GM21737 (cell line): ENCODE measurements at regions not wholly inside any gene's neighbourhood (a gene's known extent, or its start where the extent isn't known, plus 50 kb on each side); places are given as distances from the start of the nearest gene placed in this dataset.
"Not testable (repeated sequence)": the region's sequence is repeated elsewhere in the genome, so short reads cannot be mapped to it uniquely, and the experiment has no call there.

Experiments used
- ATAC-seq: cut with Tn5 transposase; IDR thresholded peaks from one replicate; pipeline ENCODE4 v1.9.1; 2021; ENCODE audit warnings: mild to moderate bottlenecking, moderate library complexity; ENCODE audit not compliant: unreplicated experiment

DNA sequence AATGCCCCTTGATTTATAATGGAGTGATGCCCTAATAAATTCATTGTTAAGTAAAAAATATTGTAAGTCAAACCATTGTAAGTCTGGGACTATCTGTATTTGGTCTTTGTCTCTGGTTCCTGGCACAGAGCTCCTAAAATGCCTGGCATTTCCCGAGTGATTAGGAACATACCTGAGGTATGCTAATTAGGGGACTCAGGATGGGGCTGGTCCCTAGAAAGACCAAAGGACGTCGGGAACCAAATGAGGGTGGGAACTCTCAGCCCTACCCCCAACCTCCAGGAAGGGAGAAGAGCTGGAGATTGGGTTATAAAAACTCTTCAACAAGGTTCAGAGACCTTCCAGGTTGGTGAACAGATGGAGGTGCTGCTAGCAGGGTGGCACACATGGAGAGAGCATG, 82.6 kb upstream of the ARG1 start:
- ATAC-seq = no peak

DNA sequence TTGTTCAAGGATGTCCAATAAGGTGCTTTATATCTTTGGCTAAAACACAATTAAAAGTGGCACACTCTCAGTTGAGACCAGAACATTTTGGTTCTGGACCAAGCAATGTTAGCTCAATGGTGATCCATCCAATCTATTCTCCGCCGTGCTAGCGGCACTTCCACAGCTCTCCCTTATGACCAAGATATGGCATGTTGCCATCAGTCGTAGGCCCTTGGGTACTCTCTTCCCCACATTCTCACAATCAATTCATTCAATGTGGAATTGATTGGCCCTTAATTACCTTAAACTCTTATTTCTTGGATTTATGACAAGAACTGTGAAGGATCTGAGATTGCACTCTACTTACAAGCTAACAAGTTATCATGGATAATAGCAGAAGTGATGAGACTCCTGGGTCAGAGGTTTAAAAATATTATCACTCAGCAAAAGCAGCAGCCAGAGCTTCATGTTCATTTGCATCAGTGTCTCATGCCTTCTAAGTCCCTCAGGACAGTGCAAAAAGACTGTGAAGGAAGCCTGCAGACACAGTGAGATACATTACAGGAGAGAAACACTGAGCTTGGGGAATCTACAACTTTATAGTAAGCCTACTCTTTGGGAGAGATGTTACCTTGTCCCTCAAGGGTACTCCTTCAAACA, 80.0 kb upstream of the ARG1 start:
- no peak for ATAC-seq

DNA sequence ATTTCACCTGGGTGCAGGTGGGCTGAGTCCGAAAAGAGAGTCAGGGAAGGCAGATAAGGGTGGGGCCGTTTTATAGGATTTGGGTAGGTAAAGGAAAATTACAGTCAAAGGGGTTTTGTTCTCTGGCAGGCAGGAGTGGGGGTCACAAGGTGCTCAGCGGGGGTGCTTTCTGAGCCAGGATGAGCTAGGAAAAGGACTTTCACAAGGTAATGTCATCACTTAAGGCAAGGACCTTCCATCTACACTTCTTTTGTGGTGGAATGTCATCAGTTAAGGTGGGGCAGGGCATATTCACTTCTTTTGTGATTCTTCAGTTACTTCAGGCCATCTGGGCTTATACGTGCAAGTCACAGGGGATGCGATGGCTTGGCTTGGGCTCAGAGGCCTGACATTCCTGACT, 68.6 kb upstream of the ARG1 start:
- ATAC-seq = not testable (repeated sequence)

DNA sequence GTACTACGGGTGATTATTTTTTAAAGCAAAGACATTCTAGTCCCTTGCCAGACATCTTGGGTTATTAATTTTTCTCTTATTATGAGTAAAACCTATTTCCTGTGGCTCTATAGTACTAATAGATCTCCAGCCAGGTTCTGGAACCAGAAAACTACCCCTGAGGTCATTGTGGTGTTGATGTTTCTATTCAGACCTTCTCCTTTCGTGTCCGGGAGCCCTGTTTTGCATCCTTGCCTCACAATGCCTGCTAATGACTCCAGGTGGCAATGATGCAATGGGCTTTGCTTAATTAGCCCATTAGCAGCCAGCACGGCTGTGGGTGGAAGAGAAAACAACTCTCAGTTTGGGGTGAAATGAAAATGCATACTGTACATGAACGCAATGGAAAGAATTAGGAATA, 62.9 kb upstream of the ARG1 start:
- no peak for ATAC-seq

DNA sequence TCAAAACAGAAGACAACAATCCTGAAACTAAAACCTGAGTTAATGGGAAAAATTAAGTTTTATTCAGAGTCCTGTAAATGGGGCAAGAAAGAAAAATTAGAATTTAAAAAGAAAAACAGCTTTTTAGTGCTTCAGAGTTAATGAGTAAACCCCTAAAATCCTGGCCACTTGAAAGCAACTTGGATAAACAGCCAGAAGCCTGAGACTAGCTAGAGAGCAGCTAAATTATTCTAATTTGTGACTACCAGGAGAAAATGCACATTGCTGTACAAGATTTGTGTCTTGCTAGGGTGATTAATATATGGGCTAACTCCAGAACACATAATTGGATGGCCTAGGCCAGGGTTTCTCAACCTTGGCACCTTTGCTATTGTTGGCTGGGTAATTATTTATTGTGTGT, 62.4 kb upstream of the ARG1 start:
- no peak for ATAC-seq

DNA sequence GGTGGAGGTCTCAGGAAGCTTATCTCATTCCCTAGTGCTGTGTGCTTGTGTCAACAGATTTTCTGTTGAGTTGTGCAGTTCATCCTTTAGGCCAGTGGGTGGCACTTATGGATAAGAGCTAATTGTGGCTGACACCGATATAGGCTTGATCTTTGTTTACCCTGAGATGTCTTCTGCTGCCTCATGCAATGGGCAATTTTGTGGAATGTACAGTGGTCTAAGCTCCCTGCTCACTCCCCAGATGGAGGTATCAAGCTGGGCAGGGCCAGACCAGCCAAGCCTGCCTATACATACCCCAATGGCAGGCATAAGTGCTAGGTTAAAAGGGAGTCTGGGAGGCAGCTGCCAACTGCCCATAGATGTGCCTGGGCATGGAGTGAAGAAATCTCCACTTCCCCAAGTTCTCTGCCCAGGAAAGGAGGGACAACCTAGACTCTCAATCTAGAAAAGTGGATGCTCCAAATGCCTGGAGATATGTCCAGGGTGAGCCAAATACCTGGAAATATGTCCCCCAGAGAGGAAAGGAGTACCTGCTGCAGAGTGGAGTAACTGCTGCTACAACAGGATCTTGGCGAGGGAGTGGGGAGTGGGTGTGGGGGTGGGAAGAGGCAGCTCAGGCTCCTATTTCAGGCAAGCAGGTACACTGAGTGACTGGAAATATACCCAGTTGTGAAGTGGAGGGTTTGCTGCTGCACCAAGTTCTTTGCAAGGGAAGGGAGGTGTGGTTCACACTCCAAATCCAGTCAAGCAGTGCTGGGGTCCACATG, 53.2 kb upstream of the ARG1 start:
- peak; percentile 93 for ATAC-seq
